ENCODE measurements at regions not wholly inside any gene's neighbourhood (a gene's known extent, or its start where the extent isn't known, plus 50 kb on each side); places are given as distances from the start of the nearest gene placed in this dataset.

GRCh38 chr6:108751851-108752732 is 96.1 kb upstream of the ARMC2 start:
- no peak for TF ChIP-seq CTCF (IDR thresholded peaks at IDR 0.05)
- TF ChIP-seq POLR2A (IDR thresholded peaks at IDR 0.05): no peak

Data from right lobe of liver (tissue), 4 donors.